Mesothelial cell of epicardium (in vitro differentiated cells): ENCODE measurements at regions not wholly inside any gene's neighbourhood (a gene's known extent, or its start where the extent isn't known, plus 50 kb on each side); places are given as distances from the start of the nearest gene placed in this dataset.

Experiments
- DNase-seq, 2 experiments: peaks; one replicate each; pipeline ENCODE4 v3.0.0; 2021; ENCODE audit warnings: low spot score in 2 of 2; ENCODE audit not compliant: unreplicated experiment in 2 of 2
- H3K27ac Mint-ChIP-seq: 2 replicates; pipeline ENCODE4 v1.8.0; 2021; ENCODE audit warnings: mixed read lengths
- H3K27me3 Mint-ChIP-seq: 2 replicates; pipeline ENCODE4 v1.8.0; 2021; ENCODE audit warnings: low read depth, mixed read lengths
- H3K36me3 Mint-ChIP-seq: 2 replicates; pipeline ENCODE4 v1.8.0; 2021; ENCODE audit warnings: mixed read lengths
- H3K4me1 Mint-ChIP-seq: 2 replicates; pipeline ENCODE4 v1.8.0; 2021; ENCODE audit warnings: mixed read lengths
- H3K4me3 Mint-ChIP-seq: 2 replicates; pipeline ENCODE4 v1.8.0; 2021; ENCODE audit warnings: mild to moderate bottlenecking, moderate library complexity, mixed read lengths
- H3K9me3 Mint-ChIP-seq: 2 replicates; pipeline ENCODE4 v1.8.0; 2021; ENCODE audit warnings: mixed read lengths
- CTCF ChIP-seq: fragments of 200-600 bp; sonication (generic); IDR thresholded peaks from one replicate; pipeline ENCODE4 v1.5.0; 2021; ENCODE audit warnings: antibody characterized with exemption; ENCODE audit not compliant: unreplicated experiment

DNA sequence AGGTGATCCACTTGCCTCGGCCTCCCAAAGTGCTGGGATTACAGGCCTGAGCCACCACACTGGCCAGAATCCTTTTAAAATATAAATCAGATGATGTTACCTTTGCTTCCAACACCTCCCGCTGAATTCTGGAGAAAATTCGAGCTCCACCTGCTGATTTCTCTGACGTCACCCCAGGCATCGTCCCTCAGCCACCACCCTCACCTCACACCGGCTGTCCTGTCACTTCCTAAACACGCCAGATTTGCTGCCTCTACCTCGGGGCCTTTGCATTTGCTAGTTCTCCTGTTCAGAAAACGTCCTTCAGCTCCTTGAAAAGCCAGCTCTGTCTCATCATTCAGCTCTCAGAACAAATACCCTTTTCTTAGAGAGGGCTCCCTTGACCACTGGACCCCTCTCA lies 57.9 kb downstream of the FBXO2 start:
- H3K27ac Mint-ChIP-seq: no peak overlapping the region
- H3K4me3 Mint-ChIP-seq: no peak overlapping the region
- H3K36me3 Mint-ChIP-seq: no peaks in the 10 kb centered on the region
- no peaks in the 10 kb centered on the region for H3K4me1 Mint-ChIP-seq
- H3K9me3 Mint-ChIP-seq: no peaks in the 10 kb centered on the region
- no peak for DNase-seq
- peaks cover 27% of the 10 kb centered on the region for H3K27me3 Mint-ChIP-seq
- TF ChIP-seq CTCF: no peak

DNA sequence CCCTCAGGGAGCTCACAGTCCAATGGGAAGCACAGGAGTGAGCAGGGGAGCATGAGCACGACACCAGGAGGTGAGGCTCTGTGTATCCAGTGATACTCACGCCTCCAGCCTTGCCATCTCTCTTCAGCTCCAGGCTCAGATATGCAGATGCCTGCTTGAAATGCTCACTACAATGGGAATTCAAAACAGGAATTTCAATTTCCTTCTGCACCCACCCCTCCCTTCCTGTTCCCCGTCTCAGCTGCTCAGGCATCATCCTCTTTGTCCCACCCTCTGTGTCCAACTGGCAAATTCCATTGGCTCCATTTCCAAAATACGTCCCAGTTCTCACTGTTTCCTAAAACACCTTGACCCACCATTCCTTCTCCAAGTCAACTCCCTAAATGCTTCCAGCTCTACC lies 58.9 kb downstream of the FBXO2 start:
- no peaks in the 10 kb centered on the region for H3K9me3 Mint-ChIP-seq
- peaks cover 26% of the 10 kb centered on the region for H3K27me3 Mint-ChIP-seq
- no peaks in the 10 kb centered on the region for H3K36me3 Mint-ChIP-seq
- no peak for TF ChIP-seq CTCF
- no peak overlapping the region for H3K4me3 Mint-ChIP-seq
- DNase-seq: no peak
- H3K27ac Mint-ChIP-seq: no peak overlapping the region
- no peaks in the 10 kb centered on the region for H3K4me1 Mint-ChIP-seq

- Mint-ChIP-seq H3K36me3 (no peaks in the 10 kb centered on the region), H3K4me1 (no peaks in the 10 kb centered on the region), H3K9me3 (no peaks in the 10 kb centered on the region), H3K4me3 (no peak overlapping the region), H3K27ac (no peak overlapping the region), H3K27me3 (peaks cover 29% of the 10 kb centered on the region)
- DNase-seq: no peak
- no peak for TF ChIP-seq CTCF
Measured at GRCh38 chr1:11594625-11595024, 59.6 kb downstream of the FBXO2 start.

DNA sequence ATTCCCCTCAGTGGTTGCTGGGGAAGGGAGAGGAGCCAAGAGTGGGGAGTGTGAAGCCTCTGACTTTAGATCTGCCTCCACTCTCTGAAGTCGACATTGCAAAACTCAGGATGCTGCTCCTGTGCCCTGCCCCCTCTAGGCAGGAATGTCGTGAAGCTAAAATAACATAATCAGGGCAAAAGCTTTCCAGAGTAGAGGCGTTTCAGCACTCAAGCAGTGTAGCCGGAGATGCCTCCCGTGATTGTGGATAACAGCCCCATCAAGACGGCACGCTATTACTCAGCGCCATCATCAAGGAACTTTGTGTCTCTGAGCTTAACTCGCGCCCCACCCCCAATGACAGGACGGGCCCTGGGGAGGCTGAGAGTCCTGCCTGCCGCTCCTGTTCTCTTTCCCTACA lies 60.0 kb downstream of the FBXO2 start:
- no peak for DNase-seq
- H3K9me3 Mint-ChIP-seq: no peaks in the 10 kb centered on the region

GRCh38 chr1:11592752-11593151 lies 61.5 kb downstream of the FBXO2 start:
- no peak for TF ChIP-seq CTCF
- Mint-ChIP-seq H3K27ac (no peak overlapping the region), H3K4me3 (no peak overlapping the region), H3K4me1 (no peaks in the 10 kb centered on the region), H3K36me3 (no peaks in the 10 kb centered on the region), H3K27me3 (peaks cover 35% of the 10 kb centered on the region), H3K9me3 (peaks cover 2% of the 10 kb centered on the region)
- no peak for DNase-seq

More for the DNA sequence above, 60.0 kb downstream of the FBXO2 start:
- no peaks in the 10 kb centered on the region for H3K4me1 Mint-ChIP-seq
- peaks cover 29% of the 10 kb centered on the region for H3K27me3 Mint-ChIP-seq
- no peak for TF ChIP-seq CTCF
- no peaks in the 10 kb centered on the region for H3K36me3 Mint-ChIP-seq
- no peak overlapping the region for H3K27ac Mint-ChIP-seq
- no peak overlapping the region for H3K4me3 Mint-ChIP-seq

- Mint-ChIP-seq H3K4me1 (no peaks in the 10 kb centered on the region), H3K9me3 (peaks cover 3% of the 10 kb centered on the region), H3K27ac (no peak overlapping the region), H3K36me3 (no peaks in the 10 kb centered on the region), H3K27me3 (peaks cover 51% of the 10 kb centered on the region), H3K4me3 (no peak overlapping the region)
- no peak for TF ChIP-seq CTCF
- DNase-seq: no peak
Measured at GRCh38 chr1:11590395-11590794, 63.8 kb downstream of the FBXO2 start.
